IMR-90 (cell line): ENCODE measurements at regions not wholly inside any gene's neighbourhood (a gene's known extent, or its start where the extent isn't known, plus 50 kb on each side); places are given as distances from the start of the nearest gene placed in this dataset.

Experiments used
- ATAC-seq: fragments of 200-7000 bp; cut with Tn5 transposase; 2 replicates; pipeline ENCODE4 v1.9.1; 2020; ENCODE audit warnings: low read depth, mild to moderate bottlenecking, moderate library complexity
- BruUV-seq: library from RNA; stranded (reverse); fragments of 400-500 nt; replicated peaks from 2 replicates; lab custom pipeline; 2021; lab: Mats Ljungman, UMichigan
- CTCF ChIA-PET: fragments of 300-600 bp; formaldehyde crosslinking; extraction: SDS; loops from one replicate; lab custom pipeline; 2021; ENCODE audit warnings: antibody characterized with exemption; lab: Yijun Ruan, JAX
- POLR2A ChIA-PET: fragments of 300-600 bp; sonication (Branson Sonifier 250); formaldehyde crosslinking; loops from one replicate; lab custom pipeline; 2022; ENCODE audit warnings: antibody characterized with exemption; ENCODE audit not compliant: unreplicated experiment; lab: Charles Lee
- DNase-seq: peaks from one replicate; pipeline ENCODE4 v3.0.0; 2013
- H2AFZ ChIP-seq: replicated peaks from 2 replicates; pipeline ENCODE3; 2013; ENCODE audit warnings: low read length, mild to moderate bottlenecking; ENCODE audit not compliant: poor library complexity
- H2AK5ac ChIP-seq: 2 replicates; pipeline ENCODE4 v1.6.1; 2013; ENCODE audit warnings: low read depth, low read length, inconsistent platforms
- H2AK9ac ChIP-seq: replicated peaks from 2 replicates; pipeline ENCODE3; 2013; ENCODE audit warnings: mild to moderate bottlenecking, low read depth, low read length, moderate library complexity; ENCODE audit not compliant: poor library complexity
- H2BK120ac ChIP-seq: 2 replicates; pipeline ENCODE4 v1.6.1; 2013; ENCODE audit warnings: low read depth, low read length, inconsistent platforms
- H2BK15ac ChIP-seq: 3 replicates; pipeline ENCODE4 v1.6.1; 2013; ENCODE audit warnings: low read depth, low read length, inconsistent platforms
- H2BK20ac ChIP-seq: 2 replicates; pipeline ENCODE4 v1.6.1; 2013; ENCODE audit warnings: low read depth, mild to moderate bottlenecking, inconsistent platforms, low read length, moderate library complexity
- H2BK5ac ChIP-seq: 2 replicates; pipeline ENCODE4 v1.6.1; 2013; ENCODE audit warnings: mild to moderate bottlenecking, low read depth, low read length, inconsistent platforms; ENCODE audit not compliant: poor library complexity, severe bottlenecking
- H3K14ac ChIP-seq: replicated peaks from 2 replicates; pipeline ENCODE4 v1.6.1; 2013; ENCODE audit warnings: low read depth, low read length, inconsistent platforms
- H3K18ac ChIP-seq: 2 replicates; pipeline ENCODE4 v1.6.1; 2013; ENCODE audit warnings: low read depth, low read length, control low read depth
- H3K23ac ChIP-seq: 2 replicates; pipeline ENCODE4 v1.6.1; 2013; ENCODE audit warnings: low read depth, low read length, inconsistent platforms
- H3K27ac ChIP-seq: 2 replicates; pipeline ENCODE4 v1.5.1; 2013; ENCODE audit warnings: mild to moderate bottlenecking, control low read depth, low read length; ENCODE audit not compliant: insufficient read depth
- H3K27me3 ChIP-seq: 2 replicates; pipeline ENCODE4 v1.6.1; 2013; ENCODE audit warnings: low read length; ENCODE audit not compliant: control insufficient read depth, insufficient read depth
- H3K36me3 ChIP-seq: 2 replicates; pipeline ENCODE4 v1.6.1; 2013; ENCODE audit warnings: low read length, mixed read lengths; ENCODE audit not compliant: control insufficient read depth, insufficient read depth
- H3K4ac ChIP-seq: 2 replicates; pipeline ENCODE4 v1.6.1; 2013; ENCODE audit warnings: low read depth, low read length, inconsistent platforms
- H3K4me1 ChIP-seq: 2 replicates; pipeline ENCODE4 v1.6.1; 2013; ENCODE audit warnings: low read length, mixed read lengths; ENCODE audit not compliant: control insufficient read depth, insufficient read depth
- H3K4me2 ChIP-seq: 2 replicates; pipeline ENCODE4 v1.6.1; 2013; ENCODE audit warnings: low read depth, mild to moderate bottlenecking, control low read depth, low read length, moderate library complexity
- H3K4me3 ChIP-seq: 2 replicates; pipeline ENCODE4 v1.5.1; 2013; ENCODE audit warnings: low read depth, mild to moderate bottlenecking, control low read depth, low read length, moderate library complexity; ENCODE audit not compliant: insufficient read depth
- H3K56ac ChIP-seq: 2 replicates; pipeline ENCODE4 v1.6.1; 2013; ENCODE audit warnings: low read length, inconsistent platforms; ENCODE audit not compliant: insufficient read depth; ENCODE audit errors: extremely low read depth
- H3K79me1 ChIP-seq, 2 experiments: 2 replicates each; pipeline ENCODE4 v1.6.1; 2013; ENCODE audit warnings: low read length in 2 of 2, inconsistent platforms in 1 of 2, low read depth in 1 of 2
- H3K9ac ChIP-seq: 2 replicates; pipeline ENCODE4 v1.6.1; 2013; ENCODE audit warnings: low read depth, low read length, control low read depth
- H3K9me1 ChIP-seq: 2 replicates; pipeline ENCODE4 v1.6.1; 2013; ENCODE audit warnings: low read length, inconsistent platforms; ENCODE audit not compliant: insufficient read depth
- H3K9me3 ChIP-seq: 2 replicates; pipeline ENCODE4 v1.6.1; 2013; ENCODE audit warnings: low read length; ENCODE audit not compliant: control insufficient read depth, insufficient read depth
- H4K20me1 ChIP-seq: 2 replicates; pipeline ENCODE4 v1.6.1; 2013; ENCODE audit warnings: low read length, inconsistent platforms; ENCODE audit not compliant: insufficient read depth
- H4K5ac ChIP-seq: 2 replicates; pipeline ENCODE4 v1.6.1; 2013; ENCODE audit warnings: mild to moderate bottlenecking, low read depth, low read length, control low read depth
- H4K8ac ChIP-seq, 2 experiments: 2 replicates each; pipeline ENCODE4 v1.6.1; 2013; ENCODE audit warnings: low read depth in 2 of 2, low read length in 2 of 2, control low read depth in 1 of 2, inconsistent platforms in 1 of 2
- H4K91ac ChIP-seq: 2 replicates; pipeline ENCODE4 v1.6.1; 2013; ENCODE audit warnings: low read depth, low read length, inconsistent platforms; ENCODE audit not compliant: insufficient read depth
- CEBPB ChIP-seq: IDR thresholded peaks from 2 replicates; pipeline ENCODE4 v1.6.1; 2012; ENCODE audit warnings: low read depth, low read length, improper control_type of control experiment
- CHD1 ChIP-seq: IDR thresholded peaks from 2 replicates; pipeline ENCODE4 v1.6.1; 2012; ENCODE audit warnings: low read depth, low read length, improper control_type of control experiment
- CTCF ChIP-seq: conservative IDR thresholded peaks from 2 replicates; pipeline ENCODE4 v1.5.1; 2012; ENCODE audit warnings: mild to moderate bottlenecking, low read depth, low read length, improper control_type of control experiment
- FOS ChIP-seq: fragments of 150-350 bp; IDR thresholded peaks from 2 replicates; pipeline ENCODE4 v1.6.1; 2016; ENCODE audit warnings: low read depth, low read length
- MAZ ChIP-seq: IDR thresholded peaks from 2 replicates; pipeline ENCODE4 v1.6.1; 2012; ENCODE audit warnings: low read depth, mild to moderate bottlenecking, low read length, improper control_type of control experiment, moderate library complexity, borderline replicate concordance
- MXI1 ChIP-seq: IDR thresholded peaks from 2 replicates; pipeline ENCODE4 v1.6.1; 2012; ENCODE audit warnings: low read depth, mild to moderate bottlenecking, low read length, moderate library complexity, borderline replicate concordance
- NFE2L2 ChIP-seq: fragments of 150-350 bp; IDR thresholded peaks from 2 replicates; pipeline ENCODE4 v1.6.1; 2016; ENCODE audit warnings: low read depth, mild to moderate bottlenecking, low read length
- RFX5 ChIP-seq: IDR thresholded peaks from 2 replicates; pipeline ENCODE4 v1.8.0; 2012; ENCODE audit warnings: low read depth, mild to moderate bottlenecking, low read length, moderate library complexity
- SMC3 ChIP-seq: fragments of 150-350 bp; IDR thresholded peaks from 2 replicates; pipeline ENCODE4 v1.6.1; 2016; ENCODE audit warnings: low read depth, mild to moderate bottlenecking, antibody characterized with exemption, low read length, moderate library complexity
- USF2 ChIP-seq: fragments of 150-350 bp; IDR thresholded peaks from 2 replicates; pipeline ENCODE4 v1.6.1; 2017; ENCODE audit warnings: mild to moderate bottlenecking, antibody characterized with exemption, low read length, low read depth
- WGBS, 2 experiments: methylation state at CpG; one replicate each; pipeline versions ENCODE4 v1.1.5 to v1.1.7; 2013; ENCODE audit warnings: missing lambda C conversion rate in 2 of 2; ENCODE audit not compliant: insufficient read length in 1 of 2; ENCODE audit errors: extremely low coverage in 2 of 2; 5-methylcytosine and 5-hydroxymethylcytosine counted together
- dilution Hi-C: fragments of 300-500 bp; cut with HindIII; formaldehyde crosslinking; loops from one replicate; pipeline ENCODE4 v1.14.3; 2018; ENCODE audit warnings: low sequenced_read_pairs; ENCODE audit not compliant: unreplicated experiment
- in situ Hi-C: fragments of 300-500 bp; cut with MboI; formaldehyde crosslinking; loops from 3 replicates; pipeline ENCODE4 v1.14.3; 2019; ENCODE audit warnings: low sequenced_read_pairs, inconsistent platforms, mixed read lengths
- intact Hi-C: fragments of 100-400 bp; cut with micrococcal nuclease; formaldehyde crosslinking; loops from 2 replicates; pipeline ENCODE4 v1.10.0; 2022
- TF ChIP-seq, protein P1 (sequence below): fragments of 150-350 bp; IDR thresholded peaks from 2 replicates; pipeline ENCODE4 v1.6.1; 2016; ENCODE audit warnings: low read depth, mild to moderate bottlenecking, low read length, moderate library complexity, borderline replicate concordance

DNA sequence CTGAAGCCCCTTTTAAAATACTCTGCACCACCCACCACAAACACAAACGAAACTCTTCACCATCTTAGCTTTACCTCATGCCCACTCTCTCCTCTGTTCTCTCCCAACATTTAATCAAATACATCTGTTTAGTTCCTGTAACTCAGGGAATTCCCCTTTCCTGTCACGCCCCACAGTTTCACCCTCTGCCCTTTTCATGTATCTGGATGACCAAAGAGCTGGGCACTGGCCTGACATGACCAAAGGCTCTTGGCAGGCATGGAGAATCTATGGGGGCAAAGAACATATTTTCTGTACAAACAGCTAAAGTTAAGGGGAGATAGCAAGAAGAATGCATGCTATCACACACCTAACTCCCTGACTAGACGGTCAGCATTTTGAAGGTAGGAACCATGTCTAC is 270.0 kb downstream of the TBL1XR1 start:
- Histone ChIP-seq H4K8ac (no peak overlapping the region), H3K9me1 (no peaks in the 10 kb centered on the region), H2BK20ac (no peak overlapping the region), H3K4me2 (no peak overlapping the region), H3K18ac (no peak overlapping the region), H4K5ac (no peak overlapping the region), H3K14ac (no peak overlapping the region), H2BK120ac (no peak overlapping the region), H2BK5ac (no peak overlapping the region), H4K20me1 (no peaks in the 10 kb centered on the region), H2AK9ac (no peak overlapping the region), H3K4me1 (no peaks in the 10 kb centered on the region), H2BK15ac (no peak overlapping the region), H3K23ac (no peak overlapping the region), H2AK5ac (no peak overlapping the region), H3K36me3 (no peaks in the 10 kb centered on the region), H3K27me3 (peaks cover 2% of the 10 kb centered on the region), H3K4ac (no peak overlapping the region), H2AFZ (no peak overlapping the region), H4K91ac (no peak overlapping the region), H3K4me3 (no peak overlapping the region), H3K9ac (no peak overlapping the region), H3K27ac (no peak overlapping the region), H3K9me3 (no peaks in the 10 kb centered on the region), H3K56ac (no peak overlapping the region), H3K79me1 (no peaks in the 10 kb centered on the region)
- 20% methylated on average over 1 of the region's 3 CpGs; no CpG with 5 or more reads in 1 of the 2 experiments for WGBS, 2 experiments
- no peak for ATAC-seq
- no TSS peak for BruUV-seq
- ChIA-PET POLR2A (no interaction called here), CTCF (interaction anchor here (0.8 kb wide), 1 partner anchor 12 kb away, joined by 5 read pairs; no protein-coding TSS in a partner anchor)
- no peak for DNase-seq
- dilution Hi-C loops (no loop called here), intact Hi-C loops (no loop called here), in situ Hi-C loops (no loop called here)
- TF ChIP-seq NFE2L2 (no peak), MAZ (no peak), CHD1 (no peak), CTCF (no peak), RFX5 (no peak), CEBPB (no peak), SMC3 (no peak), FOS (no peak), MXI1 (no peak), USF2 (no peak)
- TF ChIP-seq, protein P1, sequence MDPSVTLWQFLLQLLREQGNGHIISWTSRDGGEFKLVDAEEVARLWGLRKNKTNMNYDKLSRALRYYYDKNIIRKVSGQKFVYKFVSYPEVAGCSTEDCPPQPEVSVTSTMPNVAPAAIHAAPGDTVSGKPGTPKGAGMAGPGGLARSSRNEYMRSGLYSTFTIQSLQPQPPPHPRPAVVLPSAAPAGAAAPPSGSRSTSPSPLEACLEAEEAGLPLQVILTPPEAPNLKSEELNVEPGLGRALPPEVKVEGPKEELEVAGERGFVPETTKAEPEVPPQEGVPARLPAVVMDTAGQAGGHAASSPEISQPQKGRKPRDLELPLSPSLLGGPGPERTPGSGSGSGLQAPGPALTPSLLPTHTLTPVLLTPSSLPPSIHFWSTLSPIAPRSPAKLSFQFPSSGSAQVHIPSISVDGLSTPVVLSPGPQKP = no peak
